Left ventricle myocardium inferior (tissue), 1 donor: ENCODE measurements at regions not wholly inside any gene's neighbourhood (a gene's known extent, or its start where the extent isn't known, plus 50 kb on each side); places are given as distances from the start of the nearest gene placed in this dataset.

Source experiments
- DNase-seq: peaks from one replicate; pipeline ENCODE4 v3.0.0-alpha.2; 2020
- H3K27ac ChIP-seq: fragments of 200-600 bp; replicated peaks from 2 replicates; pipeline ENCODE4 v1.8.0; 2021
- H3K27me3 ChIP-seq: fragments of 200-600 bp; 2 replicates; pipeline ENCODE4 v1.8.0; 2021; ENCODE audit warnings: low read depth
- H3K36me3 ChIP-seq: fragments of 200-600 bp; 2 replicates; pipeline ENCODE4 v1.8.0; 2021
- H3K4me1 ChIP-seq: fragments of 200-600 bp; 2 replicates; pipeline ENCODE4 v1.8.0; 2021
- H3K4me3 ChIP-seq: fragments of 200-600 bp; 2 replicates; pipeline ENCODE4 v1.8.0; 2021; ENCODE audit warnings: mild to moderate bottlenecking, moderate library complexity
- H3K9me3 ChIP-seq: fragments of 200-600 bp; replicated peaks from 2 replicates; pipeline ENCODE4 v1.8.0; 2021
- intact Hi-C: fragments of 100-400 bp; cut with micrococcal nuclease; formaldehyde crosslinking; loops from one replicate; pipeline ENCODE4 v1.11.0; 2022
- TF ChIP-seq, protein P1 (sequence below): fragments of 200-600 bp; IDR thresholded peaks from 2 replicates; pipeline ENCODE4 v1.8.0; 2021; ENCODE audit warnings: antibody characterized with exemption, mild to moderate bottlenecking, borderline replicate concordance
- donor health status: DM: no; HTN: yes; CAD: no; lungs with severe emphysema.

DNA sequence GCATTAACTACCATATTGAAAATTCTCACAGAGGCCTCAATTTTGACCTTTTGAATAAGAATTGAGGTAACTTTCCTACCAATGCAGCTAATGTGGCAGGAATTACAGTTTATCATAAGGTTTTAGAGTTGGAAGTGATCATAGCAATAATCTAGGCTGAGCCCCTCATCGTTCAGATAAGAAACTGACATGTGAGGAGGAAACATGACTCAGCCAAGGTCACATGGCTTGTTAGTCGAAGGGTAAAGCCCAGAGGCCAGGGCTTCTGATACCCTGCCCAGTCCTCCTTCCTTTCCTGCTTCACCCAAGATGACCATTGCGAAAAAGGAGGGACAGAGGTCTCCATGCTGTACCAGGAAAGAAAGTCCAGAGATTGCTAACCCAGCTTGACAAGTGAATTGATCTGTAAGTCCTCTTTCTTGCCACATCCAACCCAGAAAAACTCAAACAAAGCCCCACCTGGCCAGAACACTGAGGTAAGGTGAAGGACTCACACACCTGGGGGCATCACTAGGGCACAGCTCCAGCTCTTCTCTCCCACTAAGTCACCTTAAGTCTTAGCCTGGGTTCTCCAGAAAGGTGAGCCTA is 174.8 kb downstream of the EN1 start:
- no peak overlapping the region for H3K4me3 ChIP-seq
- intact Hi-C loops: no loop called here
- H3K9me3 ChIP-seq: no peaks in the 10 kb centered on the region
- DNase-seq: no peak
- no peaks in the 10 kb centered on the region for H3K36me3 ChIP-seq
- TF ChIP-seq, protein P1, sequence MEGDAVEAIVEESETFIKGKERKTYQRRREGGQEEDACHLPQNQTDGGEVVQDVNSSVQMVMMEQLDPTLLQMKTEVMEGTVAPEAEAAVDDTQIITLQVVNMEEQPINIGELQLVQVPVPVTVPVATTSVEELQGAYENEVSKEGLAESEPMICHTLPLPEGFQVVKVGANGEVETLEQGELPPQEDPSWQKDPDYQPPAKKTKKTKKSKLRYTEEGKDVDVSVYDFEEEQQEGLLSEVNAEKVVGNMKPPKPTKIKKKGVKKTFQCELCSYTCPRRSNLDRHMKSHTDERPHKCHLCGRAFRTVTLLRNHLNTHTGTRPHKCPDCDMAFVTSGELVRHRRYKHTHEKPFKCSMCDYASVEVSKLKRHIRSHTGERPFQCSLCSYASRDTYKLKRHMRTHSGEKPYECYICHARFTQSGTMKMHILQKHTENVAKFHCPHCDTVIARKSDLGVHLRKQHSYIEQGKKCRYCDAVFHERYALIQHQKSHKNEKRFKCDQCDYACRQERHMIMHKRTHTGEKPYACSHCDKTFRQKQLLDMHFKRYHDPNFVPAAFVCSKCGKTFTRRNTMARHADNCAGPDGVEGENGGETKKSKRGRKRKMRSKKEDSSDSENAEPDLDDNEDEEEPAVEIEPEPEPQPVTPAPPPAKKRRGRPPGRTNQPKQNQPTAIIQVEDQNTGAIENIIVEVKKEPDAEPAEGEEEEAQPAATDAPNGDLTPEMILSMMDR: no peak
- H3K27ac ChIP-seq: no peak overlapping the region
- H3K27me3 ChIP-seq: peaks cover 13% of the 10 kb centered on the region
- peaks cover 8% of the 10 kb centered on the region for H3K4me1 ChIP-seq

DNA sequence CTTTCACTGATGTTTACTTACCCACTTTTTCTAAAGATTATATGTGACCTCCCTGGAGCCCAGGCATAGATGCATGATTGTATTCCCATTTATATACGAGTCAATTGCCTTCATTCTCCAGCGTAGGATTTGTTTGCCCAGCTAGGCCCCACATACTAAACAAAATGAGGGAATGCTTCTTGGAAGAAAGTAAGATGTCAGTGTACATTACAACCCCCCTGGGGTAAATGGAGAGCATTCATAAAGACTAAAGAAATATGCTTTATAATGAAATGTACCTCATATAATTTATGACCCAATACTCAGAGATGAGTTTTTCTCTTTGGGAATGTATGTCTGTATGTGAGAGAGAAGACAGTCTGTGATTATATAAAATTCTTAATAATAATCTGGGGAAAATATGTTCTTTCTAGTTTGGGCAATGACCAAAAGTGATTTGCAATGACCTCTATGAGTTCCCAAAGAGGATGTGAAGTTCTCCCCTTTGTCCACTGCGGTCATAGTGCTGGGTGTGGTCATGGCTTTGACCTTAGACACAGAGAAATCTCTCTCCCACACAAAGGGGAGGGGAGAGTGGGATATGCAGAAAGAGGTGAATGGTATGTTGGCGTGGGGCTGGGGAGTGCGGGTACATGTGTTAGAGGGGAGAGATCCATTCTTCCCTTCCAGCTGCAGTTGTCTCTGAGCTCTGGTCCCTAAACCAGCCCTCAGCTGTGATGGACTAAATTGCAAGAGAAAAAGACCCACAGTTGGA is 175.6 kb downstream of the EN1 start:
- intact Hi-C loops: no loop called here
- no peak for DNase-seq
- TF ChIP-seq, protein P1: no peak
- H3K4me1 ChIP-seq: peaks cover 8% of the 10 kb centered on the region
- no peaks in the 10 kb centered on the region for H3K9me3 ChIP-seq
- H3K36me3 ChIP-seq: no peaks in the 10 kb centered on the region
- peaks cover 21% of the 10 kb centered on the region for H3K27me3 ChIP-seq
- no peak overlapping the region for H3K4me3 ChIP-seq
- H3K27ac ChIP-seq: no peak overlapping the region

DNA sequence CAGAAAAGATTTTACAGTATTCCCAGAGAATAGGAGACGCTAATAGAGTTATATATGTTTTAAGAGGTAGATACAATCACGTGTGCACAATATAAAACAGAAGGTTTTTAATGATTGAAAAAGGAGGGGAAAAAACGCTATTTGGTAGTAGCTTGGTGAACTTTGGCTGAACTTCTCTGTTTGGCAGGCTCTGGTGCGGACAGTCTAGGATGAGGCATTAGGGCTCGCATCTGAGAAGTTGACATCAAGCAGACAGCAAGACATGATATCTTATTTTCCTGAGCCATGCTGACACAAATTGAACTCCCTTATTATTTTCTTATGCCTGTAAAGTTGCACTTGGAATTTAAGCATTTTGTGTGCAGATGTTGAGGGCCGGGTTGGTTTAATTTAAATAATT is 176.6 kb downstream of the EN1 start:
- Histone ChIP-seq H3K4me3 (no peak overlapping the region), H3K4me1 (peaks cover 8% of the 10 kb centered on the region), H3K36me3 (no peaks in the 10 kb centered on the region), H3K9me3 (no peaks in the 10 kb centered on the region), H3K27ac (no peak overlapping the region), H3K27me3 (peaks cover 22% of the 10 kb centered on the region)
- intact Hi-C loops: no loop called here
- DNase-seq: no peak
- TF ChIP-seq, protein P1: no peak

DNA sequence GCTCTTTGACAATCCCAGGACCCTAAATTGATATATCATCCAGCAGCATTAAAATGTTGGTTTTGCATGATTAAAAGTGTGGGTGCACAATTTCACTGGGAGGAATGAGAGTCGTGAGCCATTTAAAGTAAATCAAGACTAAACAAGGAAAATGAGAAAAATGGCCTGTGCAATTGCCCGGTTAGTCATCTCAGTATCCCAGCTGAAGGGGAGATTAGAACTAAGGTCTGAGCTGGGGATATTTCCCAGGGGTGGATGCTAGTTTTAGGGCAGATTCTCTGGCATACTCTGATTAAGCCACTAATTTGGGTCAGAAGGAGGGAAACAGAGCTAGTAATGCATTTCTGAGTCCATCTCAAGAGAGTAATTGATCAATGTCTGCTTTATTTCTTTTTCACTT is 177.2 kb downstream of the EN1 start:
- Histone ChIP-seq H3K27me3 (peaks cover 22% of the 10 kb centered on the region), H3K4me1 (peaks cover 8% of the 10 kb centered on the region), H3K36me3 (no peaks in the 10 kb centered on the region), H3K4me3 (no peak overlapping the region), H3K9me3 (no peaks in the 10 kb centered on the region), H3K27ac (no peak overlapping the region)
- intact Hi-C loops: no loop called here
- TF ChIP-seq, protein P1: no peak
- DNase-seq: no peak

DNA sequence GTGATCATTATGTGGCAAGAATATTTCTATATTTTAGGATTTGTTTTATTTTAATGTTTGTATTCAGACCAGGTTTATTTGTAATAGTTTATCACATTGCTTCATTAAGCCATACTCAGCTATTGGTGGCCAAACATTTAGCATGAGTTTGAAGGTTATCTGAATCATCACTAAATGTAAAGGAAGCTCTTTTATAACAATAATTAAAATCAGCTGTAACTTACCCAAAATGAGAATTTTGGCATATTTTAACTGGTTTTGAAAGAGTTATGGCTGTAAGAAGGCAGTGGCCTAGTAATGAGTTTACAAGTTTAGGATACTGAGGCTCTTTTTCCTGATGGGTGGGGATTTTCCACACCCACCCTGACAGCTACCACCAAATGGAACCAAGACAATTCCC is 177.8 kb downstream of the EN1 start:
- H3K9me3 ChIP-seq: no peaks in the 10 kb centered on the region
- H3K27ac ChIP-seq: no peak overlapping the region
- H3K27me3 ChIP-seq: peaks cover 22% of the 10 kb centered on the region
- intact Hi-C loops: no loop called here
- H3K36me3 ChIP-seq: no peaks in the 10 kb centered on the region
- no peak overlapping the region for H3K4me3 ChIP-seq
- TF ChIP-seq, protein P1: no peak
- DNase-seq: no peak
- H3K4me1 ChIP-seq: peaks cover 8% of the 10 kb centered on the region
